Coronary artery (tissue), 2 donors: ENCODE measurements at regions not wholly inside any gene's neighbourhood (a gene's known extent, or its start where the extent isn't known, plus 50 kb on each side); places are given as distances from the start of the nearest gene placed in this dataset.

Source experiments
- DNase-seq: peaks from one replicate; pipeline ENCODE4 v3.0.0-alpha.2; 2017; ENCODE audit warnings: low spot score
- H3K27ac ChIP-seq, 2 donors: fragments of 200-600 bp; sonication (generic); one replicate each; pipeline ENCODE4 v1.5.1; 2016 to 2019
- H3K4me3 ChIP-seq: fragments of 200-600 bp; sonication (generic); 2 replicates; pipeline ENCODE4 v1.5.1; 2016; ENCODE audit warnings: mild to moderate bottlenecking, moderate library complexity
- TF ChIP-seq, protein P1 (sequence below): fragments of 200-600 bp; sonication (generic); IDR thresholded peaks from one replicate; pipeline ENCODE4 v1.5.1; 2019; ENCODE audit warnings: antibody characterized with exemption

DNA sequence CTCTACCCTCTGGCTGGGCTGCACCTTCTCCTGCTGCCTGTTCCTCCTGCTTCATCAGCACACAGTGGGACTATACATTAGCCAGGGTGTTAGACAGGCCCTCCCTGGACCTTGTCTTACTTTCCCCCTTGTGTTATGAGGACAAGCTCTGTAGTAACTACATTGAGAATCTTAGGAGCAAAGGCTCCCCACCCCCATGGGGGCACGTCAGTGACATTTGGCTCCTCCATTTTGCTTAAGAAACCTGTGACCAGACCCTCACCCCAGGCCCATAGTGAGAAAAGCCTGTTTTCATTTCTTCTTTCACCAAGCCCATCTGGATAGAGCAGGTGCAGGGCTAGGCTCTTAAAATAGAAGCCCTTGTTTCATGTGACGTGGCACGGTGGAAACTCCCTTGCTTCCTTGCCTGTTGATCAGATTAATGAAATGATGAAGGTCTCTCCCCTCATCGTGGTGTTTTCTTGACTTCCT is 146.7 kb downstream of the RPIA start:
- TF ChIP-seq, protein P1, sequence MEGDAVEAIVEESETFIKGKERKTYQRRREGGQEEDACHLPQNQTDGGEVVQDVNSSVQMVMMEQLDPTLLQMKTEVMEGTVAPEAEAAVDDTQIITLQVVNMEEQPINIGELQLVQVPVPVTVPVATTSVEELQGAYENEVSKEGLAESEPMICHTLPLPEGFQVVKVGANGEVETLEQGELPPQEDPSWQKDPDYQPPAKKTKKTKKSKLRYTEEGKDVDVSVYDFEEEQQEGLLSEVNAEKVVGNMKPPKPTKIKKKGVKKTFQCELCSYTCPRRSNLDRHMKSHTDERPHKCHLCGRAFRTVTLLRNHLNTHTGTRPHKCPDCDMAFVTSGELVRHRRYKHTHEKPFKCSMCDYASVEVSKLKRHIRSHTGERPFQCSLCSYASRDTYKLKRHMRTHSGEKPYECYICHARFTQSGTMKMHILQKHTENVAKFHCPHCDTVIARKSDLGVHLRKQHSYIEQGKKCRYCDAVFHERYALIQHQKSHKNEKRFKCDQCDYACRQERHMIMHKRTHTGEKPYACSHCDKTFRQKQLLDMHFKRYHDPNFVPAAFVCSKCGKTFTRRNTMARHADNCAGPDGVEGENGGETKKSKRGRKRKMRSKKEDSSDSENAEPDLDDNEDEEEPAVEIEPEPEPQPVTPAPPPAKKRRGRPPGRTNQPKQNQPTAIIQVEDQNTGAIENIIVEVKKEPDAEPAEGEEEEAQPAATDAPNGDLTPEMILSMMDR, result no peak
- no peak overlapping the region for H3K27ac ChIP-seq
- no peak for DNase-seq
- no peak overlapping the region for H3K4me3 ChIP-seq

DNA sequence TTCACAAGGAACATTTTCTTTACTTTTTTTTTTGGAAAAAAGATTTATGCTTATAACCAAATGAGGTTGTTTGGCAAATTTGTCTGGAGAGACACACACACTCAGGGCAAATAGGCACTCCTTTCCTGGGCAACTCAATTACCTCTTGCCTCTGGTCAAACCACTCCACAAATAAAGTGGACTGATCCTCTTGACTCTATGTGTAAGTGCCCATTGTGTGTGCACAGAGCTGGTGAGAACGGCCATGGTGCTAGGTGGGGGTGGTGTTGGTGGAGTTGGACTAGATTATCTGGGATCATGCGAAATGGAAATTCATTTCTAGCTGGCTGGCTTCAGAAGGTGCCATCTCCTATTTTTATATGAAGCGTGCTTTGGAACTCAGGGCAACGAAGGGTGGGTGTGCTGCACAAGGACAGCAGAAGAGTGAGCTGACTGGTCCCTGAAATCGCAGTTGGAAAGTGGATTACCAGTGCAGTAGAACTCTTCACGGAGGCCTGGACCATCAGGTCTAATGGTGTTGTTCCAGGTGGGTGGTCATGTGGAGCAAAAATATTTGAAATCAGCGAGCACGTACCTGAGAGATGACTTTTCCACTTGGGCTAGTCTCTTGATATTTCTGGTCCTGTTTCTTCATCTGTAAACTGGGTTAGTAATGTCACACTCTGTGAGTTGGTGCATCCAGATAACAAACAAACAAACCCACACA is 149.9 kb downstream of the RPIA start:
- TF ChIP-seq, protein P1, result no peak
- DNase-seq, result no peak
- no peak overlapping the region for H3K27ac ChIP-seq

DNA sequence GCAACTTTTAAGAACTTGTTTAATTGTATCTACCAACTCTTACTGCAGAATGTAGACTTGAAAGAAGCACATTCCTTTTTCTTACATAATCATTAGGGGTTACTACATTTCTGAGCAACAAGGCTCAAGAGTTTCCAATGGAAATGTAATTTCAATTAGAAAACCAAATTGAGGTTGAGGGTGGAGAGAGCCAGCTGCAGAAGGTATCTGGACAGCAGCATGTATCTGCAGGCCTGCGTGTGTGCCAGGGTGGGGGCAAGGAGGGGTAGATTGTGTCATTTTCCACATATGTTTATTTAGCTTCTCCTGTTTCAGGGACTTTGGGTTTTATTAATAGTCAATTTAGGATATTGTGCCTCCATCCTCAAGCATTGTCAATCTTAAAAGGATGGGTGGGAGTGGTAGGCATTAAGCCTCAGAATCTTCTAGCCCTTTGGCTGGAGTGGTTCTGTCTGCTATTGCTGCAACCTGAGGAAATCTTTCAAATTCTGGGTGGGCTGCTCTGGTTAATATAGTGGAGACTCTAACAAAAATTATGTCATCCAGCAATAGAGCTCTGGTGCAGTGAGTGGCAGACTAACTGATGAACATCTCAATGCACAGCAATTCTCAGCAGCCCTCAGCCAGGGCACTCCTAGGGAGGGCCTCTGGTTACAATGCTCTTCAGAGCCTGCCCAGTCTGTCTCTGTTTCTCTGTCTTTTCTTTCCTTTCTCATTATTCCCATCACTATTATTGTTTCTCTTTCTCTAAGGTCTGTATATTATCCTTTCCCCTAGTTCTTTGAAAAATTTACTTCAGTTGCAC is 151.4 kb downstream of the RPIA start:
- TF ChIP-seq, protein P1, result no peak
- H3K27ac ChIP-seq, result no peak overlapping the region
- DNase-seq, result no peak
- no peak overlapping the region for H3K4me3 ChIP-seq

More for the DNA sequence above, 149.9 kb downstream of the RPIA start:
- H3K4me3 ChIP-seq, result no peak overlapping the region

DNA sequence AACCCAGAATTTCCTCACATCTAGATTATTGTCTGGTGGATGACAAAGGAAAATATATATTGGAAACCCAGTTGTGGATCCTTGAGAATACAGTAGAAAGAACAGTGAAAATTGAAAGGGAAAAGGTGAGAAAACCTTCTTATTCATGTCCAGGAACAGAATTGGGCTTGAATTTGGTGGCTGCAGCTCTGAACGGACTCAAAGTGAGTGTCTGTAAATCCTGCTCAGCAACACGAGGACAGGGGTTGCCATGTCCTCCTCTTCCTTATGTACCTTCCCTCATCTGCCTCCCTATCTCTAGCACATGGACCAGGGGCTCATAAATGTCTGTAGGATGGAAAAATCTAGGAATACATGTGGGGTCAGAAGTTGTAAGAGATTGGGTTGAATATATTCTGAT is 152.2 kb downstream of the RPIA start:
- TF ChIP-seq, protein P1, result no peak

DNA sequence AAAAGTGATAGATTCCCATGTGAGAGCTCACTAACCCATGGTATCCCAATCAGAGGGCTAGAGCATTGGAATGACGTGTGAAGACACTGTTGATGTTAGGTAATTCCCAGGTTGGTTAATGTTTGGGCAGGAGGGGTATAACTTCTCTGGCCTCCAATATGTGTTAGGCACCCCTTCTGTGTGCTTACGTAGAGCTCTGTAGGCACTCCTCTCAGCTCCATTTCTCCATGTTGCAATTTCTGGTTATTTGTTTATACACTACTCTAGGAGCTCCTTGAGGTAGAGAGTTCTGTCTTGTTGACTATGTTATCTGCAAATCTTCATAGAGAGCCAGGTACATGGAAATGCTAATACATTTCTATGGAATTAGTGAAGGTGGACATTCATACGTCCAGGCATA is 153.5 kb downstream of the RPIA start:
- TF ChIP-seq, protein P1, result no peak
- Histone ChIP-seq H3K27ac (no peak overlapping the region), H3K4me3 (no peak overlapping the region)
- no peak for DNase-seq

More for the DNA sequence above, 152.2 kb downstream of the RPIA start:
- Histone ChIP-seq H3K27ac (no peak overlapping the region), H3K4me3 (no peak overlapping the region)
- DNase-seq, result no peak

DNA sequence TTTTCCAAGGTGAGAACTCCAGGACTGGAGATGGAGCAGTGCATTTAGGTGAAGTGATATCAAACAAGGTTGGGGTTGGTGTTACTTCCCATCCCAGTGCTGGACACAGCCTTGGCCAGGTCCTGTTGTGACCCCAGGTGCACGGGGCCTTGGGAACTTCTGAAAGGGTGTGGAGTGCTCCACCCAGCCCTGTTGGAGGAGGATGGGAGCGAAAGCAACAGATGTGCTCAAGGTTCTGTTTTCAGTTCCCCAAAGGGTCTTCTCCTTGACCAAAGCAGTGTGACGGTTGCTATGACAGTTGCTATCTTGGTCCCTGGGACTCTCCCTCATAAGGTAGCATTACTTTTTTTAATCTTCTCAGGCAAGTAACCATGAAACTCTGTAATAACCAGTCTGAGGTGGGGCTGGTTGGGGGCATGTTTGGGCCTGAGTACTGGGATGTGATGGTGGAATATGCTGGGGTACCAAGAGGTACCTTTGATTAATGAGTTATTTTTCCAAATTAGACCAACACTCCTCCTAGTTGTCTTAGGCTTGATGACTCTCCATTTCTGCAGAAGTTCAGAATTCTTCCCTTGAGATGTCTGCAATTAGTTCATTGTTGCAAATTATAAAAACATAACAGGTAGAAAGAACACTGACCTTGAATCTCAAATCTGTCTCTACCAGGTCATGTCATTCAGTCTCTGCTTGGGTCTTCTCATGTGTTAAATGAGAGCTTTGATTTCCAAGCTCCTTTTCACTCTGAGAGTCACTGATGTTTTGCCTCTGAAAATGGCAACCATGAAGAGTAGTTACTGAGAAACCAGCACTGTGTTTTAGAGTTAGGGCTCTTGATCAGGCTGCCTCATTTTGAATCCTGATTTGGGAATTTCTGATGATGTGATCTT is 154.5 kb downstream of the RPIA start:
- TF ChIP-seq, protein P1, result no peak
- no peak overlapping the region for H3K4me3 ChIP-seq
- no peak for DNase-seq
- no peak overlapping the region for H3K27ac ChIP-seq
